NCI-H748 treated with DMSO at 0.1 percent for 48 hours (cell line): ENCODE measurements at regions not wholly inside any gene's neighbourhood (a gene's known extent, or its start where the extent isn't known, plus 50 kb on each side); places are given as distances from the start of the nearest gene placed in this dataset.
"Not testable (repeated sequence)": the region's sequence is repeated elsewhere in the genome, so short reads cannot be mapped to it uniquely, and the experiment has no call there.

Experiments used
- DNase-seq: peaks from one replicate; lab custom pipeline; 2025; lab: John Stamatoyannopoulos, UW

DNA sequence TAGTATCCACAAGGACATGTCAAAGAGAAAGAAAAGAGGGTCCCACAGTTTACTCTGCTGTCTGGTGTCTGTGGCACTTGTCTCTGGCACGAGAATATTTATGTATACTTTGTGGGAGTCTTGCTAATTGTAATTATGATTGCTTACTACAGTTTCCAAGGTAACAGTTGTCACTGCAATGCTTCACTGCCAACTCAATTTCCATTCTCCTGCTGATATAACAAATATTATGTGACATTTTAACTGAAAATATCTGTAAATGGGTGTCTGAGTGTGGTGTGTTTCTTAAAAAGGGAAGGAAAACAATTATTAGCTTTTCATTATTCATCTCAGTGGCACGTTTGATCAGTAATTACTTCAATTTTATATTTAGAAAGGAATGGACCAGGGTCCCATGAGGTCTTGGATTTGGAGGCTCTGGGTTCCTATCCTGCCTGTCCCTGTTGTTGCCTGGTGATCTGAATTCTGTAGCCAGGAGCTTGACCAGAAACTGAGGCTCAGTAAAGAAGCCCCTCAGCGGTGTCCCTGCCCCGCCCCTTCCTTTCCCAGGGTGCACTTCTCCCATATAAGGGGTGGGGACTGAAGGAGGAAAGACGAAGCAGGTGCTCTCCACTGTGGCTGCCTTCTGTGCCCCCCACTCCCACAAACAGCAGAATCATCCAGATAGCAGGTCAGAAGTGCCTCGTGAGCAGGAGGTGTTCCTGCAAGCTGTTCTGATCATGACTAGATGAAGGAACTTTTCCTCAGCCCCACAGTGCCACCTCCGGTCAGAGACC, 137.3 kb upstream of the KIF2A start:
- DNase-seq: peak; percentile 85

DNA sequence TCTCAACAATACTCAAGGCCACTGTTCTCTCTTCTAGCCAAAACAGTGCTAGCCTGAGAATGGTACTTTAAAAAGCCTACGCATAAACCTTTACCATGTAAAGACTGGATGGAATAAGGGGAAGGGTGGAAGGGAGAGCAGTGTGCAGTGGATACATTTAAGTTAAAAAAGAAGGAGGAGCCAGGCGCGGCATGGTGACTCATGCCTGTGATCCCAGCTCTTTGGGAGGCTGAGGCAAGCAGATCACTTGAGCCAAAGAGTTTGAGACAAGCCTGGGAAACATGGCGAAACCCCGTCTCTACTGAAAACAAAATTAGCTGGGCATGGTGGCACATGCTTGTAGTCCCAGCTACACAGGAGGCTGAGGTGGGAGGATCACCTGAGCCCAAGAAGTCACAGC, 127.7 kb upstream of the KIF2A start:
- DNase-seq: no peak

DNA sequence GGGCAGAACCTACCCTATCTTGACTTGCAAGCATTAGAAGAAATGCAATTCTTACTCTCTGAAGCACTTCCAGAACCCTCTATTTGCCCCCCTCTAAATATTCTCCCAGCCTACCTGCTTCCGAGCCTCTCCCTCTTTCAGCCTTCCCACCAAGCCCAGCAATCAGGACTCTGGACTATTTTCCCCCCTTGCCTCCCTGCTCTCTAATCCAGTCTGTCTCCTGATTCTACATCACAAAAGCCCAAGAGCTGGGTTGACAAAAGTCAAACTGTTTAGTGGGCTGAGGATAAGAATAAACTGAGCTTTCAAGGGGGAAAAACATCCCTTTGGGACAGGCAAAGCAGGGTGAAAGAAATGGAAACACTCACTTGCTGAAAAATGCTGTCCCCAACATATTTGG, 123.2 kb upstream of the KIF2A start:
- DNase-seq: no peak

DNA sequence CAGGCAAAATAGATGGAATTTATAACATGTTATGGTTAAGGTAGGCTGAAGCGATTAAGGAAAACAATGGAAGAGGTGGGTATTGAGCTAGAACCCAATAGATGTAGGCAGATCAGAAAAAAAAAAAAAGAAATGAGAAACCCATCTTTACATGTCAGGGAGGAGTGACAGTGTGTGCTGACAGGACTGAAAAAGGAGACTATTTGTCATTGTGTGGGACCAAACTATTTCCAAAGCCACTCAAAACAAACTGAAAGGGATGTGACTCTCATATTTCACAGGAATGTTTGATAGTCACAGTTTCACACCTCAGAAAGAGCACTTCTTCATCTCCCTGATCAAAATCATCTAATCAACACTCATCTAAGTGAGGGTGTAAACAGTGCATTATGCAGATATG, 122.3 kb upstream of the KIF2A start:
- DNase-seq: no peak

DNA sequence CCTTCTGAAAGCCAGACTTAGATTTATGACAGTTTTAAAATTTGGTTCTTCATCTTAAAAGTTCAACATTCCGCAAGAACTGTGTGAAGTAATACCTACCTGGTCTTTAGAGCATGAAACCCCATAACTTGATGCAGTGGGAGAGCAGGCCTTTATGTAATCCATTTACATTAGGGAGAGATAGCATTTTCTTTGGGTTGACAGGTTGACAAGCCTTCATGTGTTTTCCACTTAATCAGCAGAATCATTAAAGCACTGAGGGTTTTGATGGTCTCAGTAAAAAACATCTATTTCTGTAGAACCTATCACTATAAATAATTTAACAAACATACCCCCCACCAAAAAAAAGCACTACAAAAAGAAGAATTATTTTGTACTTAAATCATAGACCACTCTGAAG, 121.6 kb upstream of the KIF2A start:
- DNase-seq: no peak

DNA sequence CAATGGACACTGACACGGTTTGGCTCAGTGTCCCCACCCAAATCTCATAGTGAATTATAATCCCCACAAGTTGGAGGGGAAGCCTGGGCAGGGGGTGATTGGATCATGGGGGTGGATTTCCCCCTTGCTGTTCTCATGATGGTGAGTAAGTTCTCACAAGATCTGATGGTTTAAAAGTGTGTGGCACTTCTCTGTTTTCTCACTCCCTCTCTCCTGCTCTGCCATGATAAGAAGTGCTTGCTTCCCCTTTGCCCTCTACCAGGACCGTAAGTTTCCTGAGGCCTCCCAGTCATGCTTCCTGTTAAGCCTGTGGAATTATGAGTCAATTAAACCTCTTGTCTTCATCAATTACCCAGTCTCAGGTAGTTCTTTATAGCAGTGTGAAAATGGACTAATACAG, 115.8 kb upstream of the KIF2A start:
- no peak for DNase-seq

DNA sequence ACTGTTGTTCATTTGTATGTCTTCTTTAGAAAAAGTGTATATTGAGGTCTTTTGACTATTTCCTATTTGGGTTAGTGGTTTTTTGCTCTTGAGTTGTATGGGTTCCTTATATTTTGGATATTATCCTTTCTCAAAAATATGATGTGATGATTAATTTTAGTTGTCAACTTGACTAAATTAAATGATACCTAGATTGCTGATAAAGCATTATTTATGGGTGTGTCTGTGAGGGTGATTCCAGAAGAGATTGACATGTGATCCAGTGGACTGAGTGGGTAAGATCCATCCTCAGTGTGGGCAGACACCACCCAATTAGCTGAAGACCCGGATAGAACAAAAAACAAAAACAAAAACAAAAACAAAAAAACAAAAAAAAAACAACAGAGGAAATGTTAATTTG, 115.1 kb upstream of the KIF2A start:
- no peak for DNase-seq

DNA sequence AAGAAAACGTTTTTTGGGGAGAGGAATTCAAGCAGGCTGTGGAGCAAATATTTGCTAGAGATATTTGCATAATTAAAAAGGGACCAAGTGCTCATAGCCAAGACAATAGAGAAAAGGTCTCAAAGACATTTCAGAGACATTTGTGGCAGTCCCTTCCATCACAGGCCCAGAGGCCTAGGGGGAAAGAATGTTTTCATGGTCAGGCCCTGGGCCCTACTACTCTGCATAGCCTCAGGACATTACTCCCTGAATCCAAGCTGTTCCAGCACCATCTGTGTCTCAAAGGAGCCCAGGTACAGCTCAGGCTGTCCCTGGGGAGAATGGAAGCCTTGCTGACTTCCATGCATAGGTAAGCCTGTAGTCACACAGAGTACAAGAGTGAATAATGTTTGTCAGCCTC, 113.0 kb upstream of the KIF2A start:
- no peak for DNase-seq

DNA sequence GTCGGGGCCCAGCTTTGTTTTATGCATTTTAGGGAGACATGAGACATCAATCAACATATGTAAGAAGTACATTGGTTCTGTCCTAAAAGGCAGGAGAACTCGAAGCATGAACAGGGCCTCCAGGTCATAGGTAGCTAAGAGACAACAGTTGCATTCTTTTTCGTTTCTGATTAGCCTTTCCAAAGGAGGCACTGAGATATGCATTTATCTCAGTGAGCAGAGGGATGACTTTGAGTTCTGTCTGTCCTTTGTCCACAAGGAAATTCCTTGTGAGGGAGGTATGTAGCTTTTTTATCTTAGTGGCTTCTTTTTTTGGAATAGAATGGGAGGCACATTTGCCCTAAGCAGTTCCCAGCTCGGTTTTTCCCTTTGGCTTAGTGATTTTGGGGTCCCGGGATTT, 109.5 kb upstream of the KIF2A start:
- DNase-seq: not testable (repeated sequence)

DNA sequence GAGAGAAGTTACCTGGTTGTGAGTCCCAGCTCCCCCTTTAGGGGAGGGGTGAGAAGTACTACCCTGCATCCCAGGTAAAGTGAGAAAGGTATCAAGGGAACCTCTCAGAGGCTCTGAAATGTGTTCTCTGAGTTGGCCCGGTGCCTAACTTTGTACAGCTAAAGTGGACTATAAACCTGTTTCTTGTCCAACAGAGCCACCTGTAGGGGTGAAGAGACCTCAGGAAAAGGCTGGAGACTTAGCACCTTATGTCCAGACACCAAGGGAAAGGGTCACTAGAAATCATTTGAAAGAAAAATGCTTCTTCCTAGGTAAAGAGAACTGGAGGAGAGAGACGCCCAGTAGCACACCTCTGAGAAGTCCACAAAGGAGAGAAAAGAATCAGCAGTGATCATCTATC, 108.3 kb upstream of the KIF2A start:
- no peak for DNase-seq

DNA sequence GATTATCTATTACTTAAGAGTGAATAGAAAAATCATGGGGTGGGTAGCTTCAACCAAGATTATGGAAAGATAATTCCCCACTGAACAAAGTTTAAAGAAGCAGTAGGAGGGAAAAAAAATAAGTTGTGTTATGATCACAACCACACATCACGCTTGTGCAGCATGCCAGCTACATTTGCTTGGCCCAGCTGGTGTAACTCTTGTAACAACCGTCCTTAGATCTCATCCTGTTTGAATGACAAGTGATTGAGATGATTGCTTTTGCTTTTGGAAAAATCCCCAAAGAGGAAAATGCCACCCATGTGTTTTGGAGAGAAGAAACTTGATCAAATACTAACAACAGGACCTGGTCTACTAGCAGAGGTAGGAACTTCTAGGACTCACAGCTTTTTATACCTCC, 107.6 kb upstream of the KIF2A start:
- no peak for DNase-seq

DNA sequence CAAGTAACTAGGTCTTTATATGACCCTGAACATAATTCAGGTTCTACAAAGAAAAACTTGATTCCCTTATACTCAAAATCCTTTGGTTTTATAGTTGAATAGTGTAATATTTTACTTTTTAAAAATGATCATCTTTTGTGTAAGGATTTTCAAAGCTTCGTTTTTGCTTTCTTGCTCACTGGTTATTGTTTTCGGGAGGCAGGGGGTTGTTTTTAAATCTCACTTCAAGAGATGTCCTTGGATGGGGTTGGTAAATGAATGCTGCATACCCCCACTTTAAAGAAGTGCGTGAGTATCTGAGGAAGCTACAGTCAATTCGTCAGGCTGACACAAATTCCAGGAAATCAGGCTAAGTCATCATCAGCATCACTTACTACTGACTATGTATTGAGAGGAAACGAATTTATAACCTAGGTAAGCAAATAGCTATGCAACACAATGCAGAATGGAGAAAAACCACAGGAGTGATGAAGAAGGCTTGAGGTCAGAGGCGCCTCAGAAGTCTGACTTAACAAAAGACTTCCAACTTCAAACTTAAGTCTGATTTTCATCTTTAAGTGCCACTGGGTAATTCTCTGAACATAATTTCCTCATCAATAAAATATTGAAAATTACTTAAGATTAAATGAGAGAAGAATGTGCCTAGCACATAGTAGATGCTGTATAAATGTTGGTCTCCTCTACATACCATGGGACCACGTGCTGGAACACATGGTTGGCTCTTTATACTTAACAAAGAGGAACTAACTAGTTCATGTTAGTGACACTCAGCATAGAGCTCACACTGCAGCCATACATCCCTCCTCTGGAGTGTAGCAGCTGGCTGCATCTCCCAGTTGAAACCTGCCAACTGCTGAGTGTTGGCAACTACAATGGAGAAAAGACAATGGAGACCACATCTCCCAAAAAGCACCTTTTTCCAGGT, 106.0 kb upstream of the KIF2A start:
- DNase-seq: no peak

DNA sequence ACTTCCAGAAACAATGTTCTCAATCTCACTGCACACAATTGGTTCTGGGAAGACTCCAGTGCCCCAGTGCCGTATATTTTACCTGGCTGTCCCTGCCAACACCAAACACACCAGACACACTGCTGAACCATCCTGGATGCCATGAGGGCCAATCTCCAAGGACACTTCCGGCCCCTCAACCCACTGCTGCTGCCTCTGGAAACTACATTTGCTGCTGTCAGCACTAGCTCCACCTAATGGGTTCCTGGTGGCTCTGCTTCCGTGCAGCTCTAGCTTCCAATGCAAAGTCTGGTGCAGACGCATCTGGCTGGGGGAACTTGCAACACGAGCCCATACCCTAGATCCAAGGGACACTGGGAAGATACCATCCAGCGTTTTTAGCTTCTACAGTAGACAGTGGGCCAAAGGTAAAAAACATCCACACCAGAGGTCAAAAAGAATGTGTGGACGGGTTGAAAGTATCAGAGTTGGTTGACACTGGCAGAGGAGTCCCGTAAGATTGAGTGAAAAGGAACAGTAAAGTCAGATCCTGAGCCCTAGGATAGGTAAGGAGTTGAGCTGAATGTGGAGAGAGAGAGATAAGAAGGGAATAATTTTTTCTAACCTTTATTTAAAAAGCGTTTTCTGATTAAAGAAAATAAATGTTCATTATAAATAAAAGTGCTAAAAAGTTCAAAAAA, 99.7 kb upstream of the KIF2A start:
- DNase-seq: no peak

DNA sequence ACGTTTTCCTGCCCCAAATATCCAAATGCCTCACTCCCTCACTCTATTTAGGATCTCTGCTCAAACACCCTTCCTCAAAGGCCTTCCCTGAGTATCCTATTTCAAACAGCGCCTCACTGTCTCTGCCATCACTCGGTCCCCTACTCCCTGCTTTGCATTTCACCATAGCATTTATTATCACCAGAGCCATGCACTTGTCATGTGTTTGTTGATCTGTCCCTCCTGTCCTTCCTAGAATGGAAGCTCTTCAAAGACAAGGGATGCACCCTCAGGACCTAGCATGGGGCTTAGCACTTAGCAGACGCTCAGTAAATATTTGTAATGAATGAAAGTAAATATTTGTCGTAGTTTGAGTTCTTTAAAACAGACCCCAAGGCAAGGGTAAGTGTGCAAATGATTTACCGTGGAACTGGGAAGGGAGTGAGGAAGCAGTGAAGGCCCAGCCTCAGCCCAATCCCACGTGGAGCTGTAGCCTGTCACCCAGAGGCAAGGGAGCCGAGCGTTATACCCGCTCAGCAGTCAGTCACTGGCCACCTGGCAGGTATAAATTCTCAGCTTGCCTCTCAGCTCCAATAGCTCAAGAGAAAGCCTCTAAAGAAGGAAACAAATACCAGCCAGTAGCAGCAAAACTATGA, 97.7 kb upstream of the KIF2A start:
- peak; percentile 28 for DNase-seq

DNA sequence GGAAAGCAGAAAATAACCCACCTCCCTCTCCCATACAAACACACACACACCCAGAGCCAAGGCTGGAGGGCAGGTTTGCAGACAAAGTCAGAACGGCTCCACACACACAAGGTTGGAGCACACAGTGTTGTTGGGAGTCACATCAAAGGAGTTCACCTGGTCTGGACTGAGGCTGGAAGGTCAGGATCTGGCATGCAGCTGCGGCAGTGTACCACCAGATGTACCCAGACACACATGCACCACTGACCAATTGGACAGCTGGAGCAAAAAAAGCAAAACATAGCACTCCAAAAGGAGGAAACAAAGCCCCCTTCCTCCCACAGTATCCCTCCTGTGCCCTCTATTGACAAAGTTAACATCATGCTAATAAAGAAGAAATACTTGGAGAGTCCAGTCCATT, 94.6 kb upstream of the KIF2A start:
- DNase-seq: no peak

DNA sequence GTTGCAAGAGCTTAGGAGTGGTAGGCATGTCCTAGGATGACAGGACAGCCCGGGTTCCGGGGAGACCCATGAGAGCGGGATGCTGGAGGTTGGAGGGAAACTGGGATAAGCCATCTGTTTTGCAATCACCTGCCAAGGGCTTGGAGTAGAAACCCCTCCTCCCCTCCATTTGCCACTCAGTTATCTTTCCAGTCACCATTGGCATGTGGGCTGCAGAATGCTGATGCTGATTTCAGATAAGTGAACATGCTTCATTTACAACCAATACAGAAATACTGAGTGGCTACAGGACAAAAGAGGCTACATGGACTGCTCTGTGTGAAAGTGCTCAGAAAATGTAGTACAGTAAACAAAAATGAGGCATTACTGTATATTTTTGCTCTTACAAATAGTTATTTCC, 93.4 kb upstream of the KIF2A start:
- DNase-seq: no peak

DNA sequence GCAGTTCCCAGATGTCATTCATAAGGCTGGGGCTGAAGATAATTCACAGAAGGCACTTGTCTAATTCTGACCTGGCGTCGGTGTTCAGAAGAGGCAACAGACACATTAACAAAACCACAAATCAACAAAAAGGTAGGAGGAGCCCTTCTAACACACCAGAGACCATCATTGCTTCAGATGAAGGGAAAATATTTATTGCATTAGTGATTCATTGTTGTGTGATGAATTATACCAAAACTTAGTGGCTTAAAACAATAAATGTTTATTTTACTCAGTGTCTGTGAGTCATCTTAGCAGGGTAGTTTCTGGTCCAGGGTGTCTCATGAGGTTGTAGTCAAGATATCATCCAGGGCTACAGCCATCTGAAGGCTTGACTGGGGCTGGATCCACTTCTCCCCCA, 91.3 kb upstream of the KIF2A start:
- no peak for DNase-seq

DNA sequence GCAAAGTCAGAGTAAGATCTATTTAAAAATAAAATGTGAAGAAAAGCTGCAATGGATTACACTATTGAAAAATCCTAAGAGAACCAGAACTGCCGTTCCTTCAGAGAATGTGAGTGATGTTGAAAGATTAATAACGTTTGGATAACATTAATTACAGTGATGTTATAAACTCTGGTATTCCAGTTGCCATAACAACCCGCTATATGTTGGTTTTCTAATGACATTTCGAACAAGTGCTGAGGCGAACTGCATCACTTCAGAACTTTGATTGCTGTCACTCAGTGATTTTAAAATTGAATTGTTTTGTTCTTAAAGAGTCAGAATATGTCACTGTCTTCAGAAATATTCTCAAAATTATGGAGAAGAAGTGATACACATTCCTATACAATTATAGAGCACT, 89.4 kb upstream of the KIF2A start:
- not testable (repeated sequence) for DNase-seq

DNA sequence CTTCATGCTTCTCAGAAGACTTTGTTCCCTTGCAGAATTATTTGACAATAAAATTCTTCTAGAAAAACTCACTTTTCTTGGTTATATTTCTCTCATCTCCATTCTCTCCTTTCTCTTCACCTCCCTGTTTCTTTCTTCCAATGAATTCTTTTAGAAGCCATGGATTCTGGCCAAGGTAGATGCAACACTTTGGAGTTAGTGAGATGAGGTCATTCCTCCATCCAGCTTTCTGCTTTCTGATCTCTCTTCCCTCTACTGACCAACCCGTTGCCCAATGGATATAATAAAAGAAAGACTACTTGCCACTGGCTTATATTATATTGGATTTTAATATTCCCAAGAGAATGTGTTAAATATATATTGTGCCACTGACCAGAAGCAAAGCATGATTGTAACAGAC, 88.9 kb upstream of the KIF2A start:
- DNase-seq: not testable (repeated sequence)

DNA sequence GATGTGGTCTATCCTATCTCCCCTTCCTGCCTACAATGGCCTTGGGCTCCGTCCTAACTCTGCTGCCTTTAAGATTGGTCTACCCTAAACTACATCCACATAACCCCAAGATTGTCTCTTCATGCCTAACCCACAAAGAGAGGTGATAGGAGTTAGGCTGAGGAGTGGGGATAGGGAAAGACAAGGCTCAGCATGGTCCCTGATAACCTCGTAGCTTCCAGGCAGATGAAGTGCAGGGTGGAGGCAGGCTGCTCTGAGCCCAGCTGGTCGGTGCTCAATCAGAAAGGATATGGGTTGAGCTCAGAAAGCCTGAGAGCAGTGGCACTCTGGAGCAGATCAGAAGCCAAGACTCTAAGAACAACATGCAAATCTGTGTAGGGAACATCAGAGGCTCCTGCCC, 87.1 kb upstream of the KIF2A start:
- DNase-seq: not testable (repeated sequence)

DNA sequence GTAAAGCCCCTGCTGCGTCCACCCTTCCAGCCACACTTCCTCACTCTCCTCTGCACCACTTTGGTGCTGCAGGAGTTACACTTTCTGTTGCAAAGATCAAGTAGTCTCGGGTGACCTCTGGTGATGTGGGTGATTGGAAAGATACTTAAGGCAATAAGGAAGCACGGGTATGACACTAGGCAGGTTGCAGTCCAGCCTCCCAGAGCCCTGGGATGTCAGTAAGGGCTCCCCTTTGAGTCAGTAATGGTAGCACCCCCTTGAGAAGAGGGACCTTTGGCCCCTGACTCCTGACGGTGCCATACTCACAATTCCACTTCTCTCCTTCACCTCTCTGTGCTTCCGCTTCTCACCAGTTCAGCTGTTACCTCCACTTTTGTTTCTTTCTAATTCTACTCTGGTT, 84.1 kb upstream of the KIF2A start:
- DNase-seq: not testable (repeated sequence)

DNA sequence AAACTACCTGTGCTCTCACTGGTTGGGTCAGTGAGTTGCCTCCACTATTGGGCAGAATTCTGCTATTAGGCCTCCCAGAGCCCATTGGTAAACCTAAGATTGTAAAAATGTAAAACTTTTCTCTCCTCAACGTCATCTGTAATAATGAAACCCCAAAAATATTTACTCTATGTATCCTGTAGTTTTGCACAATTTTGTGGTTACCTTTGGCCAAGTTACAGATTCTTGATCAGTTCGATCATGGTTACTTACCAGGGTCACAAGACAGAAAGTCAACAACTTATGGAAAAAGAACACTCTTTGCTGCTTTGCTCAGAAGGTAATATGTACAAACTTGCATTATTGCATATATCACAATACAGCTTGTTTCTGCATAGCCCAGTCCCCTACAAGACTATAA, 83.7 kb upstream of the KIF2A start:
- DNase-seq: not testable (repeated sequence)
